ENCODE measurements at regions not wholly inside any gene's neighbourhood (a gene's known extent, or its start where the extent isn't known, plus 50 kb on each side); places are given as distances from the start of the nearest gene placed in this dataset.

DNA sequence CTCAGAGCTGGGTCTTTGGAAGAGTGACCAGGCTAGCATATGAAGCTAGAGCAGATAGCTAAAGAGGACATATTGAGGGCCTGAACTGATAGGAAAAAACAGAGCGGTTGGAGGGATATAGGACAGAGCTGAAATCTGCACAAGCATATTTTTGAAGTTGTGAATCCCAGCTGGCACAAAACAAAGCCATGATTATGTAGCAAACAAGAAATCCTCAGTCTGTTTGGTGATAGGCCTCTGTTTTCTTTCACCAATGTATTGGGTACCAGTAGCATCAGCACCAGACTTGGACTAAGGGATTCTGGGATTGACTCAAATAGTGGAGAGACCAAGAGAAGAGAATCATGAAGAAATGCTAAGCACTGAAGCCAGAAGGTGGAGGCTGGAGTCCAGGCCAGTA lies 151.0 kb downstream of the FAM43A start:
- no peak for TF ChIP-seq POLR2A (IDR thresholded peaks at IDR 0.05; ENCODE audit: low read depth, low read length)
- no peak for TF ChIP-seq POLR2AphosphoS5 (IDR thresholded peaks at IDR 0.05; ENCODE audit: low read depth, low read length)
- no peak for TF ChIP-seq TAF1 (IDR thresholded peaks at IDR 0.05; ENCODE audit: borderline replicate concordance, low read depth, low read length)
